ENCODE measurements at regions not wholly inside any gene's neighbourhood (a gene's known extent, or its start where the extent isn't known, plus 50 kb on each side); places are given as distances from the start of the nearest gene placed in this dataset.

- H3K27me3 Mint-ChIP-seq (ENCODE audit: low read depth), result no peaks in the 10 kb centered on the region
- no peak for DNase-seq (ENCODE audit: low spot score)
- POLR2A ChIA-PET, result no interaction called here
- ATAC-seq, result no peak
- H3K4me3 Mint-ChIP-seq, result no peak overlapping the region
- TF ChIP-seq ZBTB43 (CRISPR knock-in tag; IDR thresholded peaks at IDR 0.05) (no peak), EMX1 (CRISPR knock-in tag; IDR thresholded peaks at IDR 0.05) (no peak), CREM (CRISPR knock-in tag; IDR thresholded peaks at IDR 0.05) (no peak), ATF6 (CRISPR knock-in tag; IDR thresholded peaks at IDR 0.05) (no peak)
- CTCF ChIA-PET, result no interaction called here
- peaks cover 4% of the 10 kb centered on the region; the same call in 1 of the 2 replicates for H3K36me3 Mint-ChIP-seq
- H3K27ac Mint-ChIP-seq, result no peak overlapping the region
- H3K4me1 Mint-ChIP-seq, result 0 out of 2 replicates have a peak, but pooled peaks cover 2% of the 10 kb centered on the region
- H3K9me3 Mint-ChIP-seq, result peaks cover 17% of the 10 kb centered on the region
Measured at GRCh38 chr6:95387845-95388244, 189.5 kb upstream of the MANEA start.

- Mint-ChIP-seq H3K9me3 (no peaks in the 10 kb centered on the region), H3K4me3 (no peak overlapping the region), H3K36me3 (no peaks in the 10 kb centered on the region), H3K4me1 (peaks cover 21% of the 10 kb centered on the region), H3K27me3 (ENCODE audit: low read depth) (no peaks in the 10 kb centered on the region), H3K27ac (no peak overlapping the region)
- CTCF ChIA-PET, result no interaction called here
- DNase-seq (ENCODE audit: low spot score) (no peak), ATAC-seq (no peak)
- no peak for TF ChIP-seq STAT6 (CRISPR knock-in tag; conservative IDR thresholded peaks at IDR 0.05; ENCODE audit: low read depth)
- no peak for TF ChIP-seq CTCF (IDR thresholded peaks at IDR 0.05)
- TF ChIP-seq E2F1 (CRISPR knock-in tag; IDR thresholded peaks at IDR 0.05), result no peak
- no peak for TF ChIP-seq TCF7 (CRISPR knock-in tag; IDR thresholded peaks at IDR 0.05; ENCODE audit: low read depth)
- TF ChIP-seq CREM (CRISPR knock-in tag; IDR thresholded peaks at IDR 0.05), result no peak
- TF ChIP-seq NFYB (CRISPR knock-in tag; conservative IDR thresholded peaks at IDR 0.05; ENCODE audit: low read depth), result no peak
- TF ChIP-seq ZBTB21 (CRISPR knock-in tag; IDR thresholded peaks at IDR 0.05; ENCODE audit: borderline replicate concordance), result no peak
- no peak for TF ChIP-seq ZNF416 (CRISPR knock-in tag; IDR thresholded peaks at IDR 0.05)
- no peak for TF ChIP-seq JUN (CRISPR knock-in tag; IDR thresholded peaks at IDR 0.05)
- POLR2A ChIA-PET, result no interaction called here
Measured at GRCh38 chr6:95404777-95405176, 172.6 kb upstream of the MANEA start.

GRCh38 chr6:95408111-95408510, 169.2 kb upstream of the MANEA start:
- ChIA-PET POLR2A (no interaction called here), CTCF (no interaction called here)
- TF ChIP-seq IRF1 (CRISPR knock-in tag; IDR thresholded peaks at IDR 0.05), result no peak
- TF ChIP-seq E2F1 (CRISPR knock-in tag; IDR thresholded peaks at IDR 0.05), result no peak
- no peak for TF ChIP-seq PREB (CRISPR knock-in tag; IDR thresholded peaks at IDR 0.05; ENCODE audit: borderline replicate concordance)
- no peak for TF ChIP-seq MLX (CRISPR knock-in tag; IDR thresholded peaks at IDR 0.05)
- TF ChIP-seq USF2 (CRISPR knock-in tag; IDR thresholded peaks at IDR 0.05), result no peak
- Mint-ChIP-seq H3K36me3 (no peaks in the 10 kb centered on the region), H3K4me1 (peaks cover 8% of the 10 kb centered on the region), H3K27me3 (ENCODE audit: low read depth) (no peaks in the 10 kb centered on the region), H3K9me3 (peaks cover 3% of the 10 kb centered on the region; the same call in 1 of the 2 replicates), H3K27ac (no peak overlapping the region), H3K4me3 (no peak overlapping the region)
- ATAC-seq, result no peak
- DNase-seq (ENCODE audit: low spot score), result no peak

Measured in WTC11 (cell line).